ENCODE measurements at regions not wholly inside any gene's neighbourhood (a gene's known extent, or its start where the extent isn't known, plus 50 kb on each side); places are given as distances from the start of the nearest gene placed in this dataset.
"Not testable (repeated sequence)": the region's sequence is repeated elsewhere in the genome, so short reads cannot be mapped to it uniquely, and the experiment has no call there.

DNA sequence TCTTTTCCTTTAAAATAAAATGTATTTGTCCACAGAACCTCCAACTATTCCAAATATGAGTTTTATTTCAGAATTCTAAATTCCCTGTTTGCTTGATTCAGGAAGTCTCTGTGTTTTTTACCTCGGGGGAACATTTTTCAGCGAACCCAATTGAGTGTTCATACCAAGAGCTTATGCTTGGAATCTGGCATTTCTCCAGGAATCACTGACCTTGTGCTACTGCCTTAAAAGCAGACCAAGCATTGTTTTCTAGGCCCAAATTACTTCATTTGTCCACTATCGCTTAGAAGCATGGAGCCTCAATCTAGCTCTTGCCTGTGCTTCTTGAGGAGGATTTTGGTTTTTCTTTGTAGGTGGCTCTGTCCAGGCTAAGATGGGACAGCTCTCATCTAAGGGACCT, 59.4 kb downstream of the EBLN1 start:
- DNase-seq, result no peak

DNA sequence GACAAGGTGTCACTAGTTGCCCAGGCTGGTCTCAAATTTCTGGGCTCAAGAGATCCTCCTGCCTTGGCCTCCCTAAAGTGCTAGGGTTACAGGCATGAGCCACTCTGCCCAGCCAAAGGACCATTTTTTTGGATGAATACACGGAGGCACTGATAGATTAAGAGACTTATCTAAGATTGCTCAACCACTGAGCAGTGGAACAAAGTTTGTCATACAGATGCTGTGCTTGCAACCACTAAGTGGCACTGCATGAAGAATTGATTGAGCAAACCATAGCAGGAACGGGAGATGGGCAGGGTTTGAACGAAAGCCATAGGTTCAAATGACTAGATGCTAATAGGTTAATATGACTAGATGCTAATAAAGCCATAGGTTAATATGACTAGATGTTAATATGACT, 61.1 kb downstream of the EBLN1 start:
- no peak for DNase-seq

DNA sequence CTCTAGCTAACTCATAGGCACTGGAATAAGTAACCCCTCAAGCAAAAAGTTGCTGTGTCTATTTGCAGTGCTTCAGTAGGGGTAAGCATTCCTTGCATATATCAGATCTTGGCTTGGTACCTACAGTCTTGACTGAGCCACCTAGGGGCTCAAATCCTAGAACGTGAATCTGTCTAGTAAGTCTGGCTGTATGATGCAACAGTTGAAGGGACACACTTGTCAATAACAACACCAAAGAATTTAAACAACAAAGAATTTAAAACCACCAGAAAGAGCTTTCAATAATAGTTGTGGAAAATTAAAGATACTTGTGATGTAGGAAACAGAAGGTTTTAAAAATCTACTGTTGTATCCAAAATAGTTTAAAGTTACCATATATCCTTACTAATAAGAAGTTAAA, 65.4 kb downstream of the EBLN1 start:
- no peak for DNase-seq

GRCh38 chr10:22150842-22151241, 67.0 kb downstream of the EBLN1 start:
- no peak for DNase-seq

- peak; percentile 50 for DNase-seq
Measured at GRCh38 chr10:22148961-22149360, 68.9 kb downstream of the EBLN1 start.

DNA sequence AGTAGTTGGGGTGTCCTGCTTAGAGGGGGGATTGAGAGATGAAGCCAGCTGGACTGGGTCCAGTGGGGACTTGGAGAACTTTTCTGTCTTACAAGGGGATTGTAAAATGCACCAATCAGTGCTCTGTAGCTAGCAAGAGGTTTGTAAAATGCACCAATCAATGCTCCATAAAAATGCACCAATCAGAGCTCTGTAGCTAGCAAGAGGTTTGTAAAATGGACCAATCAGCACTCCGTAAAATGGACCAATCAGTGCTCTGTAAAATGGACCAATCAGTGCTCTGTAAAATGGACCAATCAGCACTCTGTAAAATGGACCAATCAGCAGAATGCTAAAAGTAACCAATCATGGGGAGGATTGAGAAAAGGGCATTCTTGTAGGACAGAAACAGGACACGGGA, 71.9 kb downstream of the EBLN1 start:
- DNase-seq, result not testable (repeated sequence)

- no peak for DNase-seq
Measured at GRCh38 chr10:22137542-22137941, 80.3 kb downstream of the EBLN1 start.

GRCh38 chr10:22135591-22135990, 82.2 kb downstream of the EBLN1 start:
- no peak for DNase-seq

DNA sequence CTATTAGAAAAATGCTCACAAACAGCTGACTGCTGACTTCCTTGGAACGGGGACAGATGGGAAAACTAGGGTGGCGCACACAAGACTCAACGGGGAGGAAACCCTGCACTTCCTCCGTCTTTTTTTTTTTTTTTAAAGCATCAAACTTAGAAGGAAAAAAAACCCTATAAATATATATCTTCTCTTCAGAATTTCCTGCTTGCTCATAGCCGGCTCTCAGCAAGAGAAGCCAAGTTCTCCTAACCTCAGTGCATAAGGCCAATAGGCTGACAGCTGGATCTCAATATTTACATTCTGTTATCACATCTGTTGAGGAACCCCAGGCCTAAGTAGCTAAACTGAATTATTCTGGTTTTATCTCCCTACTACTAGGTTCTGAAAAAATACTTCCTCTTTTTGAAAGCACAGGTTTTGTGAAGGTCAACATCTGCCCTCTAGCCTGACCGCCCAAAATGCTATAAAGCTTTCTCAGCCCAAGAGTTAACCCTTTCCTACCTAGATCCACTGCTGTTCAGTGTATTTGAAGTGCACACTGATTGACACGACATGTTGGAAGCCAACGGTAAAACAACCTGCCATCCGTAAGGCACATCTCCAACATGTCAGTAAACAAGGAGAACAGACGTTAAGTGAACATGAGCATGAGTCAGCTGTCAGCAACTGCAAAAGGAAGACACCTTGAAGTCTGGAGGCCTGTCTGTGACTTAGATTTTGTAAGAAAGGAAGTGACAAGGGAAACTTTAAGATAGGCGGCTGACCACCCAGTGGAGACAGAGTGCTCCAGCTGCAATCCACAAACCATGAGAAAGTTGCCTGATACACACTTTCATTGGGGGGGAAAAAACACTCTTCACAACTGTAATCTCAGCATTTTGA, 83.8 kb downstream of the EBLN1 start:
- DNase-seq, result no peak

DNA sequence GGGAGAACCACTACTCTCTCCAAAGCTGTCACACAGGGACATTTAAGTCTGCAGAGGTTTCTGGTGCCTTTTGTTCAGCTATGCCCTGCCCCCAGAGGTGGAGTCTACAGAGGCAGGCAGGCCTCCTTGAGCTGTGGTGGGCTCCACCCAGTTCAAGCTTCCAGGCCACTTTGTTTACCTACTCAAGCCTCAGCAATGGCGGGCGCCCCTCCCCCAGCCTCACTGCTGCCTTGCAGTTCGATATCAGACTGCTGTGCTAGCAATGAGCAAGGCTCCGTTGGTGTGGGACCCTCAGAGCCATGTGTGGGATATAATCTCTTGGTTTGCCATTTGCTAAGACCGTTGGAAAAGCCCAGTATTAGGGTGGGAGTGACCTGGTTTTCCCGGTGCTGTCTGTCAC, 87.0 kb downstream of the EBLN1 start:
- DNase-seq, result not testable (repeated sequence)

GRCh38 chr10:22129612-22130011, 88.2 kb downstream of the EBLN1 start:
- DNase-seq, result not testable (repeated sequence)

GRCh38 chr10:22121181-22121580, 96.6 kb downstream of the EBLN1 start:
- DNase-seq, result not testable (repeated sequence)

GRCh38 chr10:22120072-22120471, 97.7 kb downstream of the EBLN1 start:
- not testable (repeated sequence) for DNase-seq

GRCh38 chr10:22119575-22119974, 98.2 kb downstream of the EBLN1 start:
- not testable (repeated sequence) for DNase-seq

- DNase-seq, result no peak
Measured at GRCh38 chr10:22111705-22112104, 106.1 kb downstream of the EBLN1 start.

DNA sequence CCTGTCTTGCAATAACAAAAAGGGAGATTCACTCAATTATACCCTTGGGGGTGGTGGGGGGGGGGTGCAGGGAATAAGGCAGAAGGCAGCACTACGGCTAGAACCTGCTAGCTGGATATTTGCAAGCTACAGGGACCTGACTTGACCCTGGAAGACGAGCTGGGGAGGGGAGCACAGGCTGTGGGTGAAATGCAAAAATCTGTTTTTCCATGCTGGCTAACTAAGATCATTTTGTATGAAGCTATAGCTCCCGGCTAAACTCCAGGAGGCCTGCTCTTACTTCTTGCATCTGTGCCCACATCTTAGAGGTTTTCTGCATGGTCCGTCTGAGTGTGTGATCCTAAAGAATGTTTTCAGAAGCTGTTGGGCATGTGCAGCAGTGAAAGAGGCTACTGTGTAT, 106.6 kb downstream of the EBLN1 start:
- DNase-seq, result no peak

DNA sequence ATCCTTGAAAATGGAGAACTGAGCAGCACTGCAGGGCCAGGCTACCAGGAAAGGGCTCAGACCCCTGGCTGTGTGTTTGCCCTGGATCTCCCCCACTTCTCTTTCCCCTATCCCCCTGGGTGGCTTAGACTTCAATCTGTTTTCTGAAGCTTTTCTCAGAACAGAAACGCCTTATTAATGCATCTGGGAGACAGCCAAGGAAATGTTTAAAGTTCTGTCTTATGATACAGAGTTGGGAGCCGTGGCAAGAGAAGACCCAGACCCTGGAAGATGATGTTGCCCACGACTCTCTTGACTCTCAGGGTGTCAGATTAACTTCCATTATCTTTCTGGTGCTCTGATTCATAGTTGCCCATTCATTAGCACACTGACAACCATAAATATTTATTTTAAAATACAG, 107.1 kb downstream of the EBLN1 start:
- DNase-seq, result no peak

DNA sequence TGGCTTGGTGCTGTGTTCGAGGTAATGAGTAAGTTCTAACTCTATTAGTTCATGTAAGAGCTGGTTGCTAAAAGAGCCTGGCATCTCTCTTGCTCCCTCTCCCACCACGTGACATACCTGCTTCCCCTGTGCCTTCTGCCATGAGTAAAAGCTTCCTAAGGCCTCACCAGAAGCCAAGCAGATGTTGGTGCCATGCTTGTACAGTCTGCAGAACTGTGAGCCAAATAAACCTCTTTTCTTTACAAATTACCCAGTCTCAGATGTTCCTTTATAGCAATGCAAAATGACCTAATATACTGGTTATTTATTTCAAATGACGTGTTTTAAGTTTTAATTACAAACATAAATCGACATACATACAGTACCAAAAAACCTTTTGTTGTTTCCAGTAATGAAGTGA, 101.7 kb upstream of the DNAJC1 start:
- no peak for DNase-seq

- DNase-seq, result no peak
Measured at GRCh38 chr10:22103701-22104470, 100.4 kb upstream of the DNAJC1 start.

DNA sequence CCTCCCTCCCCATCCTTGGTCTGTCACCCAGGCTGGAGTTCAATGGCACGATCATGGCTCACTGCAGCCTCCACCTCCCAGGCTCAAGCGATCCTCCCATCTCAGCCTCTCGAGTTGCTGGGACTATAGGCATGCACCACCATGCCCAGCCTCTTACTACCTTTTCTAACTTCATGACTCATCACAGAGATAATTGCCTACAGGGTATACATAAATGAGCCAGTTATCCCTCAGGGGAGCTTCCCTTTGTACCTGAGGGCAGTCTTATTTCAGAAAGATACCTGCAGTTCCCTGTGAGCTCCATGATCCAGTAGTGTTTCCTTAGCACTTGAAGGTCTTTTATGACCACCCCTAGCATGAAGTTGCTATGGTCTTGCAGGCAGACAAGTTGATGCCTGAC, 94.2 kb upstream of the DNAJC1 start:
- no peak for DNase-seq

DNA sequence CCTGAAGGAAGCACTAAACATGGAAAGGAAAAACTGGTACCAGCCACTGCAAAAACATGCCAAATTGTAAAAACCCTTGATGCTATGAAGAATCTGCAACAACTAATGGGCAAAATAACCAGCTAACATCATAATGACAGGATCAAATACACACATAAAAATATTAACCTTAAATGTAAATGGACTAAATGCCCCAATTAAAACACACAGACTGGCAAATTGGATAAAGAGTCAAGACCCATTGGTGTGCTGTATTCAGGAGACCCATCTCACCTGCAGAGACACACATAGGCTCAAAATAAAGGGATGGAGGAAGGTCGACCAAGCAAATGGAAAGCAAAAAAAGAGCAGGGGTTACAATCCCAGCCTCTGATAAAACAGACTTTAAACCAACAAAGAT, 87.7 kb upstream of the DNAJC1 start:
- not testable (repeated sequence) for DNase-seq

DNA sequence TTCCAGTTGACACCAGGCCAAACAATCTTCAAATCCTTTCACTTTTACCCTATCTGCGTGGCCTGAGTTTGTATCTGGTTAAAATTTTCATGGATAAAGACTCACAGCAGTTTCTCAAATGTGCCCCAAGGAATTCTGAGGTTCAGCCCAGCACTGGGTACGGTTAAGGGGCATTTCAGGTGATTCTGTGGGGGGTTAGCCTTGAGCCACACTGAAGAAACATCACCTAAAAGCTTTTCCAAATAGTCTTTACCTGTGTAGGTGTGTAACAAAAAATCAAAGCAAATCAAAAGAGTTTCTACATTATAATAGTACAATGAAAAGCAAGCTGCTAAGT, 83.8 kb upstream of the DNAJC1 start:
- DNase-seq, result no peak

DNA sequence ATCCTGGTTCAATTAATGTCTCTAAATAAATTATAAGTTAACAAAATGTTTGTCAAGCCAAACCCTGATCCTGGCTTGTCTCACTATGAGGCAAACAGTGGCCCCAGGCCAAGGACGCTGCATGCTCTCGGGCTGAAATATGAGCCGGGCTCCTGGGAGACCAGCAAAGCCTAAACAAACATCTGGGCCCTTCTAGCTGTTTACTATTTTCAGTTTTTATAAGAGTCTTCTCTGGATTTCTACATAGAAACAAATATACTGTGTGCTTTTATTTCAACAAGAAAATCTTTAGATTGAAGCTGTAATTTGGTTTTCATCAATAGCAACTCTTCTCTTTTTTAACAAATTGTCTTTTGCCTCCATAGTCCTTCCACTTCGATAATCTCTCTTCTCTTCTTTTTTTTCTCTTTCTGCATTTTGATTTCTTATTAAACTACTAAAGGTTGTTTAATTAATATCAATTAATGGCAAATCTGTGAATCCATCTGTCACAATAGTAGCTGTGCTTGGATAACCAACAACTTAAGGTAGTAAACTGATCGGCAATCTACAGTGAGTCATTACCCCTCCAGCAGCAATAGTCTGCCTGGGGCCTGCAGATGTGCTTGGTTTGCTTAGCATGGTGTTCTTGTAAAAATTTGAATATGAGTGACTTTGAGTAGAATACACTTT, 83.3 kb upstream of the DNAJC1 start:
- DNase-seq, result peak; percentile 57

DNA sequence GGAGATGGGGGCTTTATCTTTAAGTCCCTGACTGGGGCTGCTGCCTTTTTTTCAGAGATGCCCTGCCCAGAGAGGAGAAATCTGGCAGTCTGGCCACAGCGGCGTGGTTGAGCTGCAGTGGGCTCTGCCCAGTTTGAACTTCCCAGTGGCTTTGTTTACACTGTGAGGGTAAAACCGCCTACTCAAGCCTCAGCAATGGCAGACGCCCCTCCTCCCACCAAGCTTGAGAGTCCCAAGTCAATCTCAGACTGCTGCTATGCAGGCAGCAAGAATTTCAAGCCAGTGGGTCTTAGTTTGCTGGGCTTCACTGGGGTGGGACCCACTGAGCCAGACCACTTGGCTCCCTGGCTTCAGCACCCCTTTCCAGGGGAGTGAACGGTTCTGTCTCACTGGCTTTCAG, 76.4 kb upstream of the DNAJC1 start:
- not testable (repeated sequence) for DNase-seq
